GM12891 (cell line): ENCODE measurements at regions not wholly inside any gene's neighbourhood (a gene's known extent, or its start where the extent isn't known, plus 50 kb on each side); places are given as distances from the start of the nearest gene placed in this dataset.

Experiments
- POLR2A ChIP-seq: IDR thresholded peaks from 2 replicates; pipeline ENCODE4 v1.6.1; 2011; ENCODE audit warnings: low read depth, low read length, control low read depth
- POLR2AphosphoS5 ChIP-seq: IDR thresholded peaks from 2 replicates; pipeline ENCODE4 v1.6.1; 2011; ENCODE audit warnings: low read depth, low read length, control low read depth
- SPI1 ChIP-seq: IDR thresholded peaks from 2 replicates; pipeline ENCODE4 v1.6.1; 2011; ENCODE audit warnings: low read depth, low read length, control low read depth
- TAF1 ChIP-seq: IDR thresholded peaks from 2 replicates; pipeline ENCODE4 v1.6.1; 2011; ENCODE audit warnings: low read depth, low read length, control low read depth

DNA sequence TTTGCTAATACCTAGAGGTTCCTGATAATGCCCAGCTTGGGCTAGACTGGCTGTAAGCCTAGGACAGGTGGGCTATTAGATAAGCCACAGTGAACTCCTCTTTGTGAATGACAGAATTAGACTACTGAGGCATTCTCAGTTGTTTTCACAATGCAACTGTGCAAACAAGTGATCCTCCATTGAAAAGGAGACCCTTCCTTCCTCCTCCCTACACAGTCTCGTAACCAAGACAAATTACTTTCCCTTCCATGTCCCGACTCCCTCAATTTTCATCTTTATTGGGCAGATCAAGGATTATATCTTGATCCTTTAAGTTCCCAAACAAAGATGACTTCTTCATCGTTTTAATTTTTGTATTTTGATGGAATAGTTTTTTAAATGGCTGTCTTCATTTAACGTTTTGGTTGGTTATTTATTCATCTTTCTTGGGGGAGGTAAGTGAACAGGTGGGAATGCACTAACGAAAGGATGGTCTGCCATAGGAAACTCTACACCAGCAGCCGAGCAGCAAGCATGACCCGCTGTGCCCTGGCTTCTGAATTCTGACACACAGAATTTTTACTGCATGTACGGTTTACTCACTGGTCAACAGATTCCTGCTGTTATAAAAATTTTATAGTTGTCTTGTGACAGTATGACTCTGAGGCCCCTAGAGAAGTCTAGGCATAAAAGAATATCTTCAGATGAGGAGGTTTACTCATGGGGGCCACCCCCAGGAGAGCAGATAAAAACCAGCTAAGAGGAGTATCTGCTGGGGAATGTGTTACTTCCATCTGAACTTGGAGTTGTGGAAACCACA lies 137.5 kb upstream of the TUT7 start:
- no peak for TF ChIP-seq SPI1
- no peak for TF ChIP-seq POLR2AphosphoS5
- TF ChIP-seq POLR2A = no peak
- TF ChIP-seq TAF1 = no peak
